NCI-H2196 (cell line): ENCODE measurements at regions not wholly inside any gene's neighbourhood (a gene's known extent, or its start where the extent isn't known, plus 50 kb on each side); places are given as distances from the start of the nearest gene placed in this dataset.

Source experiments
- DNase-seq: peaks from one replicate; lab custom pipeline; 2025; ENCODE audit not compliant: unreplicated experiment; lab: John Stamatoyannopoulos, UW

DNA sequence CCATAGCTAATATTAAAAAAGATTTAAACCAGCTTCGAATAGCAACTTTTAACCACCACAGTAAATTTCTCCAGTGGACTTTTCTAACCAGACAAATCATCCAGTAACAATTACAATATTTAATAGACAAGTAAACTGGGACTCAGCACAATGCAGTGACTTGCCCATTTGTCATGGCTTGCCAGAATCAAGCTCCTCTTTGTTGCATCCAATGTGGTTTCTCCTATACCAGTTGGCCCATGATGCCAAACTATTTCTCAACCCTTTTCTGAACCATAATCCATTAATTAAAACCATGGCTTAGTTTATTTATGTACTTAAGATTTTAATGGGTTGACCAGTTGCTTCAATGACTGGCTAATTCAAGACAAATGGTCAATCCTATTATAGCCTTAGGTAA, 64.4 kb downstream of the DIO2 start:
- DNase-seq: no peak

- no peak for DNase-seq
Observed at GRCh38 chr14:80136358-80136757, 74.9 kb downstream of the DIO2 start.

DNA sequence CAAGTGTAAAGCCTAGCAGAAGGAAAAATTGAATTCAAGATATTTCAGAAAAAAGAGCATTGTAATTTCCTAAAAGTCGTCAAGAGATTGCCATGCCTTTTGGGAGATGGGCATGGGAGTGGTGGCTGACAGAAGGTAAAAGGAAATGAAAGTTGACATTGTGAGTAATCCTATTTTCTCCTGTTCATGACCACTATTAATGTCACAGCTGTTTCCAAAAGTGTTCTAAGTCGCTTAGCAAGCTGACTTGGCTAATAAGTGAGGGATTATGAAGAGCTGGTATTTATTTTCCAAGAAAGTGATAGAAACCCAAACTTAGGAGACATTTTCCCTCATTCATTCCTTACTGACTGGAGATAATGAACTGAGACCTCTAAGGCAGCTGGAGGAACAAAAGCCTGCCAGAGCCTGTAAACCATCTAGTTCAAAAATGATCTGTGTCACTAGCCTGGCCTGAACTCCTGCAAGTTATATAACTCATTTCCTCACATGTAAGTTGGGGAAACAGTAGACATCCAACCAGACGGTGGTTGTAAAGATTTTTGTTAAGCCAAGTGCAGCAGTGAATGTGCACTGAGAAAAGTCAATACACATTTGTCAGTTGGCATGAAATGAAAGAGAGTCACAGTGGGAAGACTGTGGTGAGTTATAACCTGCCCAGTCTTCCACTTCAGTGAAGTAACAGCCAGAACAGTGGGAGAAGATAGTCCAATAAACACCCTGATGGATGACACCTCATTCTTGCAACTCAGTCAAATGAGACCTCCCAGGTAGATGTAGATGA, 75.8 kb downstream of the DIO2 start:
- DNase-seq: no peak

GRCh38 chr14:80134321-80134720, 77.0 kb downstream of the DIO2 start:
- no peak for DNase-seq

DNA sequence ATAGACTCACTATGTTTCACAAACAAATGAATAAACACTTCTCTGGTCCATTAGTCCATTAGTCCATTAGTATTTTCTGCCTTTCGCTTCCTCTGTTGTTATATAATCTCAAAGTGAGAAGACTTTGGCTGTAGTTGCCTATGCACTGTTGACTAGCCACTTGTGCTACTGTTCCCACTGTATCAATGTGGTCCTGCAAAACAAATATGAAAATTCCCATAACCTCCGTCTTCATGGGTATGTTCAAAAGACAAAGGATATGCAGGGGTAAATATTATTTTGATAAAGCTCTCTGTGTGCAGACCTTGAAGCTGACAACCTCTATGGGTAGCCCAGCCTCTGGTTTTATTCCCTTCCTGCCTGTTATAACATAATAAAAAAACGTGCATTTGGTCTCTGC, 77.8 kb downstream of the DIO2 start:
- no peak for DNase-seq

- DNase-seq: no peak
Observed at GRCh38 chr14:80127466-80127865, 83.8 kb downstream of the DIO2 start.

- DNase-seq: no peak
Observed at GRCh38 chr14:80124794-80125193, 86.5 kb downstream of the DIO2 start.

- DNase-seq: no peak
Observed at GRCh38 chr14:80117876-80118275, 93.4 kb downstream of the DIO2 start.

DNA sequence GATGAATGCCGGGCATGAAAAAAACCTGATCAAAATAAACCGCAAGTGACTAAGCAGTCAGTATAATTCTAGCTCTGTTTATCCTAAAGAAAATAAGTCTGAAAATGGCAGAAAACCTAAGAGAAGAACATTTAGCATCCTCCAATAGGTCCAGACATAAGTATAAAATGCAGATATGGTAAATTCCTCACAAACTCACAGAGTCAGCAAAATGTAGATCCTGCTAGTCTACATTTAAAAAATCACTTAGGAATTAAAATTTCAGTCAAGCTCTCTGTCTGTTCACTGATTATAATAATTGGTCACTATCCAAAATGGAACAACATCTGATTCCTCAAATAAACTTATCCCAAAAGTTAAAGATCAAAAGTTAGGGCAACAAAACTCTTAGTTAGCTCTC, 95.1 kb downstream of the DIO2 start:
- no peak for DNase-seq

DNA sequence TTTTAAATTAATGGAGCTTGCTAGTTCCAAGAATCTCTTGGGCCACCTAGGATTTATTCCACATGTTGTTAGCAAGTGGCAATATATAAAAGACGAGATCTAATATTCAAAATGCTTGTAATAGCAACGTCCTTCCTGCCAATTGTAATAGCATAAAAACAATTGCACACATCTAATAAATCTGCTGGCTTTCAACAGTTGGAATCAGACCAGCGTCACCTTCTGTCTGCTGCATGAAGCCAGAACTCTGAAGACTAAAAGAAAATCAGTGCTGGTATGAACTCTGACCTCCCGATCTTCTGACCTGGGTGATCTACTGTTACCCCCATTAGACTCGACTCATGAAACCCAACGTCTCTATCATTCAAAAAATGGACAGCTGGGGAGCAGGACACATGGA, 100.6 kb downstream of the DIO2 start:
- no peak for DNase-seq

DNA sequence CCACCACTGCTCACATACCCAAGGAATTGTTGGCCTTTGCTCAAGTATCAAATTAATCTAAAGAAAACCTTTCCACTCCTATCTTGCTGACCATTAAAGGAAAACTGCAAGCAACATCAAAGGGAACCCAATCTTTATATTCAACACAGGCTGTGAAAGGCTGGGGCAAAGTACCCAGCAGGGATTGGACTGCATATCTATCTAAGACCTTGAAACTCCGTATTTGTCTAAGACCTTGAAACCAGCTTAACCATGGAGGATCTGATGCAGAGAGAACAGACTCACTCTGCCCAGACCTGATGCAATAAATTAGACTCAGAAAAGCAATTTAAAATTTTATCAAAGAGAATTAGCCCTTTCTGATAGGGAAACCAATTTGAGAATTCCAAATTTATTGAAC, 102.2 kb downstream of the DIO2 start:
- DNase-seq: no peak

GRCh38 chr14:80108430-80108829, 102.9 kb downstream of the DIO2 start:
- DNase-seq: no peak

GRCh38 chr14:80105488-80105994, 105.8 kb downstream of the DIO2 start:
- no peak for DNase-seq

- no peak for DNase-seq
Observed at GRCh38 chr14:80101835-80102234, 109.5 kb downstream of the DIO2 start.

DNA sequence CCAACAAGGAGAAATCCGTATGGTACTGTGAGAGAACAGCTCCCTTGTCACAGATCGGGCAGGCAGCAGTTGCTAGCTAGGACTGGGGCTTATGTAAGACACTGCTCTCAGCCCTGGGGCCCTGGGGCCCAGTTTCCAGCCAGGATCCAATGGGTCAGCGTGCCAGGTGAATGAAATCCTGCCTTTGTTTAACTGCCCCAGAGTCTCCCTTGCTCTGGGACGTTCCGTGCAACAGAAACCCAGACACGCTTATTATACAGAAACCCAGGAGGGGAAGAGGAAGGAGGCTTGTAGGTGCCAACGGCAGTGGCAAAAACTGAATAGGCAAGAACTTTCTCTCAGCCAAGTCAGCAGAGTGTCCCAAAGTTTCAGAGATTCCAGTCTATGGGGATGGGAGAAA, 110.6 kb downstream of the DIO2 start:
- no peak for DNase-seq

- no peak for DNase-seq
Observed at GRCh38 chr14:80095623-80096022, 115.7 kb downstream of the DIO2 start.

GRCh38 chr14:80087411-80087810, 123.9 kb downstream of the DIO2 start:
- DNase-seq: no peak

DNA sequence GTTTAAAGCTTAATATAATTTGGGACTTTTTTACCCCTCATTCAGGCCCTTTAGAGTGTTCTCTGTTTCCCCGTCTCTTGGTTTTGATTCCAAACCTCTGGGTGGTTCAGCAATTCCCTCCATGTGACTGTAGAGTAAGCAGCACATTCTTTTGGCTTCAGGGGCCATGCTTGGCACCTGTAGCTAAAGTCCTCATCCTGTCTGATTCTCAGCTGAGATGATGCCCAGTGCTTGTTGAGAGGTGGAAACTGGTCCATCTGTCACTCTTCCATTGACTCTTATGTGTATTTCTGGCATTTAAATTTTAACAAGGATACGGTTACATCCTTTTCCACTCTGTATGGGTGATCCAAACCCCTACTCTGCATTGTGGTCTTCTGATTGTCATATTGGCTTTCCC, 127.1 kb downstream of the DIO2 start:
- no peak for DNase-seq

DNA sequence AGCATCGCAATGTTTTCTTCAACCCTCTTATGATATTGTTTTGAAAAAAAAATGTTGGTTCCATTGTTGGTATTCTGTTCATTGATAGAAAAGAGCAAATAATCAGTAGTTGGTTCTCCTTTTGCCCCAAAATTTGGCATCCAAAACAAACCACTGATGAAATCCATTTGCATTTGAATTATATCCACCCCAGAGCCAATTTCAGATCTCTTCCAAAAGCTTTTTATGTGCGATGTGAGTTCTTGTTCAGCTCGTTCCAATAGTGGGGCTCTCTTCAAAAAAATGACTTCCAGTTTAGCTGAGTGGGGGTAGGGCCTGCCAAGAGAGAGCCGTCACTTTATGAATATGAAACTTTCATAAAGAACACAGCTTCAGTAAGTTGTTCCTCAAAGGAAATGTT, 130.7 kb downstream of the DIO2 start:
- DNase-seq: no peak

GRCh38 chr14:80078501-80078900, 132.8 kb downstream of the DIO2 start:
- DNase-seq: no peak

DNA sequence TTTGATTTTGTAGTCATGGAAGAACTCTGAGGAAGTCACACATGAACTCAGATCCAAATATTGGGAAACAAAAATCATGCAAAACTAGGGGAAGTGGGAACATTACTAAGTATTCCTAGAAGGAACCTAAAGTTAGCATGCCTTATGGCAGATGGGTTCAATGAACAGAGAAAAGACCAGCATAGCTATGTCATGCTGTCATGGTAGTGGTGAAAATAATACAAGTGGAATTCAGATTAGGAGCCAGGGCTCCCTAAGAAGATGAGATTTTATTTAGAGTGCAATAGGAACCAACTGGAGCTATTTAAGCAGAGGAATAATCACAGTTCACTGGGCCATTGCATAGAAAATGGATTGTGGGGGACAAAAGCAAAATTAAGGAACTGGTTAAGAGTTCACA, 134.0 kb downstream of the DIO2 start:
- DNase-seq: no peak

GRCh38 chr14:80074900-80075574, 136.3 kb downstream of the DIO2 start:
- DNase-seq: no peak

- no peak for DNase-seq
Observed at GRCh38 chr14:80059041-80059440, 152.3 kb downstream of the DIO2 start.
